ENCODE measurements at regions not wholly inside any gene's neighbourhood (a gene's known extent, or its start where the extent isn't known, plus 50 kb on each side); places are given as distances from the start of the nearest gene placed in this dataset.

GRCh38 chr3:109234300-109234699 lies 82.0 kb downstream of the DPPA2 start:
- WGBS (ENCODE audit: insufficient coverage) = 83% methylated on average over 5 of the region's 5 CpGs
- no peak overlapping the region for H3K27ac Mint-ChIP-seq
- H3K9me3 Mint-ChIP-seq = peaks cover 10 to 23% of the 10 kb centered on the region in 2 donors
- peaks cover 5% of the 10 kb centered on the region for H3K9me3 ChIP-seq (ENCODE audit: control insufficient read depth, insufficient read depth, low read length)
- no peak for TF ChIP-seq CTCF (IDR thresholded peaks at IDR 0.05)
- no peak overlapping the region for H3K4me3 Mint-ChIP-seq
- no peaks in the 10 kb centered on the region for H3K27me3 Mint-ChIP-seq (ENCODE audit: low read depth in 2 of 2)
- no peaks in the 10 kb centered on the region for H3K4me1 ChIP-seq (ENCODE audit: control insufficient read depth, insufficient read depth, low read length)
- no peak for DNase-seq
- H3K27me3 ChIP-seq (ENCODE audit: control insufficient read depth, insufficient read depth, low read length) = no peaks in the 10 kb centered on the region
- no peaks in the 10 kb centered on the region for H3K36me3 ChIP-seq (ENCODE audit: control insufficient read depth, insufficient read depth, low read length)
- peaks cover 12% of the 10 kb centered on the region for H3K36me3 Mint-ChIP-seq
- intact Hi-C loops (cut with micrococcal nuclease) = no loop called here
- no peaks in the 10 kb centered on the region for H3K4me1 Mint-ChIP-seq
- ATAC-seq = no peak
- no peak overlapping the region for H3K4me3 ChIP-seq (ENCODE audit: low read length)
- no peak overlapping the region for H3K27ac ChIP-seq (ENCODE audit: low read length)

GRCh38 chr3:109241459-109242186 lies 74.7 kb downstream of the DPPA2 start:
- no peak for TF ChIP-seq CTCF (IDR thresholded peaks at IDR 0.05)
- Histone ChIP-seq H3K36me3 (ENCODE audit: control insufficient read depth, insufficient read depth, low read length) (no peaks in the 10 kb centered on the region), H3K27ac (ENCODE audit: low read length) (no peak overlapping the region), H3K27me3 (ENCODE audit: control insufficient read depth, insufficient read depth, low read length) (no peaks in the 10 kb centered on the region), H3K4me1 (ENCODE audit: control insufficient read depth, insufficient read depth, low read length) (no peaks in the 10 kb centered on the region), H3K9me3 (ENCODE audit: control insufficient read depth, insufficient read depth, low read length) (no peaks in the 10 kb centered on the region), H3K4me3 (ENCODE audit: low read length) (no peak overlapping the region)
- Mint-ChIP-seq H3K4me1 (no peaks in the 10 kb centered on the region), H3K27ac (no peak overlapping the region), H3K36me3 (peaks cover 7% of the 10 kb centered on the region), H3K27me3 (ENCODE audit: low read depth in 2 of 2) (no peaks in the 10 kb centered on the region), H3K9me3 (peaks cover 4 to 8% of the 10 kb centered on the region in 2 donors), H3K4me3 (no peak overlapping the region)
- whole genome bisulfite sequencing (ENCODE audit: insufficient coverage) = 72% methylated on average over 3 of the region's 5 CpGs
- DNase-seq = no peak
- no peak for ATAC-seq
- intact Hi-C loops (cut with micrococcal nuclease) = no loop called here

- H3K4me1 Mint-ChIP-seq = no peaks in the 10 kb centered on the region
- H3K36me3 Mint-ChIP-seq = peaks cover 2% of the 10 kb centered on the region
- TF ChIP-seq CTCF (IDR thresholded peaks at IDR 0.05) = no peak
- Histone ChIP-seq H3K9me3 (ENCODE audit: control insufficient read depth, insufficient read depth, low read length) (no peaks in the 10 kb centered on the region), H3K4me3 (ENCODE audit: low read length) (no peak overlapping the region), H3K27me3 (ENCODE audit: control insufficient read depth, insufficient read depth, low read length) (no peaks in the 10 kb centered on the region), H3K4me1 (ENCODE audit: control insufficient read depth, insufficient read depth, low read length) (no peaks in the 10 kb centered on the region), H3K27ac (ENCODE audit: low read length) (no peak overlapping the region), H3K36me3 (ENCODE audit: control insufficient read depth, insufficient read depth, low read length) (no peaks in the 10 kb centered on the region)
- 85% methylated on average over 3 of the region's 3 CpGs for WGBS (ENCODE audit: insufficient coverage)
- DNase-seq (no peak), ATAC-seq (no peak)
- no peak overlapping the region for H3K27ac Mint-ChIP-seq
- H3K27me3 Mint-ChIP-seq (ENCODE audit: low read depth in 2 of 2) = no peaks in the 10 kb centered on the region
- H3K9me3 Mint-ChIP-seq = peaks cover under 1 to 3% of the 10 kb centered on the region in 2 donors
- no peak overlapping the region for H3K4me3 Mint-ChIP-seq
- intact Hi-C loops (cut with micrococcal nuclease) = no loop called here
Observed at GRCh38 chr3:109242187-109242523, 74.2 kb downstream of the DPPA2 start.

All from natural killer cell (primary cell).